ENCODE measurements at regions not wholly inside any gene's neighbourhood (a gene's known extent, or its start where the extent isn't known, plus 50 kb on each side); places are given as distances from the start of the nearest gene placed in this dataset.
"Not testable (repeated sequence)": the region's sequence is repeated elsewhere in the genome, so short reads cannot be mapped to it uniquely, and the experiment has no call there.

DNA sequence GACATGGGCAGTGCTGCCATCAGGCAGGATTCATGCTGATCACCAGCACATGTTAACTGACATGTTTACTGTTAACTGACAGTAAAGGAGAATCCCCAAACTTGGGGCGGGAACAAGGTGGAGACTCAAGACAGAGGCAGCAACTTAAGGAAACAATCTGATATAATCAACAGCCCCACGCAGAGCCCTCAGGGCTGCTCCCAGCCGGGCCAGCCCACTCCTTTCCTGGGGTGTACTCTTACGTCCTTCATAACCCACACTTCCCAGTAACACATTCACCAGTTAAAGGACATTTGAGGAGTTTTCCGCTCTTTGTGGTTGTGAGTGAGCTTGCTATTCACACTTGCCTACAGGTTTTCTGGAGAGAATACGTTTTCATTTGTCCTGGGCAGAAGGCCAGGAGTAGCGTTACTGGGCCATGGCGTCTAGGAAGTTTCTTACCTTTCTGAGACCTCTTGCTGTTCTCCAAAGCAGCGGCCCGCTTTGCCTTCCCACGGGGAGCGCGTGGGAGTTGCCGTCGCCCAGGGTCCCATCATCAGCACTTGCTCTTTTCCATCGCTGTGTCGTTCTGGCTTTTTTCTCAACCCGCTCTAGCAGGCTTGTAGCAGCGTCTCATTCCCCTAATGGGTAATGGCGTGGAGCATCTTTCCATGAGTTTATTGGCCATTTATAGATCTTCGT, 56.4 kb downstream of the FOXF2 start:
- DNase-seq (ENCODE audit: low read depth in 3 of 3, low spot score in 2 of 3): no peak

DNA sequence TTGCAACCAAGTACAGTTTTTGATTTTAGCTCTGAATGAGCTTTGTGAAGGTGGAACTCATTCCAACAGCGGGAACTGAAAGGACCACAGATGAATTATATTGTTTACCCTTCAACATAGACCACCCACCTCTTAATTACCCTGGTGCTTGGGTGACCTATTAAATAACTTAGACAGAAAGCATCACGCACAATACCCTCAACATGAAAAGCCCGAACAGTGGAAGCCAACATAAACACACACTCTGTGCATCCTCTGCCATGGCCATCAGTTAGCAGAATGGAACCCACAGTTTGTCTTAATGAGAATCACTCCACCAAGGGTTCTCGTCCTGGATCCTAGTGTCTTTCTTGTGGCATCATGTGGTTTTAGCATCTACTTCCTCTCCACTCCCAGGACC, 60.5 kb downstream of the FOXF2 start:
- DNase-seq (ENCODE audit: low read depth in 3 of 3, low spot score in 2 of 3): no peak

DNA sequence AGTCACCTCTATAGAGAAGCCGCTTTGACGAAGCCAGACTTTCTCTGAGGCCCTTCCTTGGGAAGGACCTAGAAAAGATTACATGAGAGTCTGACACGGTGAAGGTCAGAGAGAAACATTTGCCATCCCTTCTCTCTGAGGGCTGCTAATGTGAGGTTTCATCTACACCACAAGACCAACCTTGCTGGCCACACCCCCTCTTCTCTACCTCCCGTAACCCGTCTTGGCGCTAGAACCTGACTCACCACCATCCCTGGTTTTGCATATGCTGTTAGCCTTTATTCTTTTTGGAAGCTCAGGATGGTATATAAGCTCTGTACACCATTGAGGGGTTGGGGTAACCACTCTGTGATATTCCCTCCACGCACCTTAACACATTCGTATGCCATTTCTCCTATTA, 63.6 kb downstream of the FOXF2 start:
- no peak for DNase-seq (ENCODE audit: low read depth in 3 of 3, low spot score in 2 of 3)

DNA sequence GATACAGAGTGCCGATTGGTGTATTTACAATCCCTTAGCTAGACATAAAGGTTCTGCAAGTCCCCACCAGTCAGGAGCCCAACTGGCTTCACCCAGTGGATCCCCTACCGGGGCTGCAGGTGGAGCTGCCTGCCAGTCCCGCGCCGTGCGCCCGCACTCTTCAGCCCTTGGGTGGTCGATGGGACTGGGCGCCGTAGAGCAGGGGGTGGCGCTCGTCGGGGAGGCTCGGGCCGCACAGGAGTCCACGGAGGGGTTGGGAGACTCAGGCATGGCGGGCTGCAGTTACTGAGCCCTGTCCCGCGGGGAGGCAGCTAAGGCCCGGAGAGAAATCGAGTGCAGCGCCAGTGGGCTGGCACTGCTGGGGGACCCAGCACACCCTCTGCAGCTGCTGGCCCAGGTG, 67.4 kb downstream of the FOXF2 start:
- DNase-seq (ENCODE audit: low read depth in 3 of 3, low spot score in 2 of 3): not testable (repeated sequence)

DNA sequence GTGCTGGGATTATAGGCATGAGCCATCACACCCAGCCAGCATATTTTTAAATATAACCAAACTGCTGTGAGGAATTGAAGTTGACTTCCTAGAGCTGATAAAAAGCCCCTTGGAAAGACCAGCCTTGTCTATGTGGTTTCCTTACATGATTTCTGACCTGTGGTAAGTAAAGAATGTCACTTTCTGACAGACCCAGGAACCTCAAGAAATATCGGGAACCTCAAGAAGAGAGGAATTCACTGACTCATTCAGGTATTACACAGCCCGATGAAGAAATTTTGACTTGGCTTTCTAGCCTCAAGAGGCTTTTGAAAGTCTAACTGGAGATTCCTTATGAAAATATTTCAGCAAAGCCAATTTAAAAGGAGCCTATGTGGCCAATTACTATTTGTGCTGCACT, 71.8 kb downstream of the FOXF2 start:
- no peak for DNase-seq (ENCODE audit: low read depth in 3 of 3, low spot score in 2 of 3)

DNA sequence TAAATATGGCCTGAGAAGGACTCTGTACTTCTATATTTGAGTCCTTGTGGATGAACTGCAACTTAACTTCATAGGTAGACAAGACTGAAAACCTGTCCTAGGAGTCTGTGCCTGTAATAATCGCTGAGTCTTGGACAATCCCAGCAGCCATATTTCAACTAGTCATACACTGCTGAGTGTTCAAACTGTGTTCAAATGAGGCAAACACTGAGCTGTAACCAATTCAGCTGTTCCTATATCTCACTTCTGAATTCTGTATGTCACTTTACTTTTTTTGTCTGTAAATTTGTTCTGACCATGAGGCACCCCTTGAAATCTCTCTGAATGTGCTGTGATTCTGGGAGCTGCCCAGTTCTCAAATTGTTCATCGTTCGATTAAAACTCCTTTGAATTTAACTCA, 72.4 kb downstream of the FOXF2 start:
- no peak for DNase-seq (ENCODE audit: low read depth in 3 of 3, low spot score in 2 of 3)

DNA sequence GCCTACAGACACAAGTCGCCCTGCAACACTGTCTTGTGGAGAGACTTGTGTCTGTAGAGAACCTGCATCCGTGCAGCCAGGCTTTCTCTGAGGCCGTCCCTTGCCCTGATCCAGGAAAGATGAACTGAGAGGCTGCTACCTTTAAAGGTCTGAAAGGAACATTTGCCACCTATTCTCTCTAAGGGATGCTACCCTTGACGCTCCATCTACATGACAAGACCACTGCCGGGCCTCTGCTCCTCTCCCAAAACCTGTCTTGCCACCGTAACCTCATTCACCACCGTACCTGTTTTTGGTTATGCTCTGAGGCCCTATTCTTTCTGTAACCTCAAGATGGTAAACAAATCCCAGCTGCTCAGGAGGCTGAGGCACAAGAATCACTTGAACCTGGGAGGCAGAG, 73.9 kb downstream of the FOXF2 start:
- DNase-seq (ENCODE audit: low read depth in 3 of 3, low spot score in 2 of 3): no peak

DNA sequence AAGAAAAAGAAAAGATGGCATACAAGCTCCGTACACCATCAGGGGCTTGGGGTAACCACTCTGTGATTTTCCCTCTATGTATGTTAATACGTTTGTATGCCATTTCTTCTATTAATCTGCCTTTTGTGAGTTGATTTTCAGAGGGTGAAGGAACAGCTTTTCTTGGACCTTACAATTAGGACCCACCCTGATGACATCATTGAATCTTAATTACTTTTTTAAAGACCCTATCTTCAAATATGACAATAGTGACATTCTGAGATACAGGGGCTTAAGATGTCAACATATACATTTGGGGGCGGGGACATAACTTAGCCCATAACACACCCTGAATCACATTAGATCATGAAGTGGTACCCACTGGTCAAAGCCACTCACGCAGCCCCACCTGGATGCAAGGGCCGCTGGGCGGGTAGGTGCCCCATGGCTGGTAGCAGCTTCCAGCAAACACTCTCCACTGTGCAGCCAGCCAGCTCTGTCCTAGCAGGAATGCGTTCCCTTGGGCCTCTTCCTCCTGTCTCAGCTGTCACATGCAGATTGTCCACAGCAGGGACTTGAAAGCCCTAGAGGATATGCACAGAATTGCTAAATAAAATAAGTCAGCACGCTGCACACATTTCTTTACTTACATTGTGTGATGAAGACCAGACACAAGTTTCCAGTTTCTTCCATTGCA, 74.5 kb downstream of the FOXF2 start:
- no peak for DNase-seq (ENCODE audit: low read depth in 3 of 3, low spot score in 2 of 3)

DNA sequence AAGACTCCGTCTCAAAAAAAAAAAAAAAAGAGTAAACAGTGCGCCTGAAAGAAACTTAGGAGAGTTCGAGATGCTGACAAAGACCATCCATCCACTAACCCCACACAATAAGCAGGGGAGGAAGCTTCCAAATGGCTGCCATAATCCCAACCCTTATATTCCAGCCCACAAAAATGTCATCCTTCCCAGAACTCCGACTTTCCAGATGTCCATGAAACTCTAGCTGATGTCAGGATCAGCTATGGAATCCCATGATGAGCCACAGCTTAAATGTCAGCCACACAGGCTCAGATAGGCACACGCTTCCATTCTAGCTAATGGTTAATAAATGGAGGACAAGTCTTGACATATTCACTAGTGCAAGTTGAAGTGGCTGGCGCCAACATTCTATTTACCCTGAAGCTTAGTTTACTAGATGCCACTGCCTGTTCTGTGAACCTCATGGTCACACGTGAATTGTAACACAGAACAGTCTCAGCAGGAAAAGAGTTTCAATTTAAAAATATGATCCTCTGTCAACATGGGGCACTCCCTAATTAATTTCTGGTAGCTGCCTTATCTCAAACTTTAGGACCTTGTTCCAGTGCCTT, 75.5 kb downstream of the FOXF2 start:
- DNase-seq (ENCODE audit: low read depth in 3 of 3, low spot score in 2 of 3): no peak

DNA sequence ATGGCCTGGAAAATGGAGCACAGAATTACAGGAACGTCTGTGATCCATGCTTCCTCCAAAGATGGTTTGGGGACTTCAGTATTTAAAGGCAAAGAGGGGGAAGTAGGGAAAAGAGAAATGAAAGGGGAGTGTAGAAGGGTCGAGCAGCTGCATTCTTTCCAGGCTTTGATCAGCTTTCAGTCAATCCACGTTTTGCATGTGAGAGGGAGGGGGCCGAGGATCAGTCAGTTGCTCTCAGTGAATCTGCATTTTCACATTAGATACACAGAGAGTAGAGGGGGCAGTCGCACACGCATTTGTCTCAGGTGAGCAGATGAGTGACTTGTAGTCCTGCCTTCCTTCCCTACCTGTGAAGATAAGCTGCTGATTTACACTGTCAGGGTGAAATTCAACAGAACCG, 78.8 kb downstream of the FOXF2 start:
- DNase-seq (ENCODE audit: low read depth in 3 of 3, low spot score in 2 of 3): no peak

DNA sequence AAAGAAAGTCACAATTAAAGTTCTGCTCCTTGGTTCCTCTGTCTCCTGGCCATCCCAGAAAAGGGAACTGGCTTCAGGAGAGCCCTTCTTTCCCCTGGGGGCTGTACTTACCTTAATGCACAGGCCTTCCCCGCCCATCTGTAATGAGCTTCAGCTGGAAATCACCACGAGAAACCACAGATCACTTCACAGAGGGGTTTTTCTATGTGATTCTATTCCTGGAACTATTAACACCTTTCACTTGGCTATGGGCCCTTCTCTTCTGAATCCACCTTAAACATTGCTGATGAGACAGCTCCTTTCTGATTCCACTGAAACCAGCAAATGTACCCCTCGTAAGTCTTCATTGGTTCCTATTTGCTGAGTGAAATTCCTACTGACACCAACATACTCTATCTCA, 80.7 kb downstream of the FOXF2 start:
- no peak for DNase-seq (ENCODE audit: low read depth in 3 of 3, low spot score in 2 of 3)

DNA sequence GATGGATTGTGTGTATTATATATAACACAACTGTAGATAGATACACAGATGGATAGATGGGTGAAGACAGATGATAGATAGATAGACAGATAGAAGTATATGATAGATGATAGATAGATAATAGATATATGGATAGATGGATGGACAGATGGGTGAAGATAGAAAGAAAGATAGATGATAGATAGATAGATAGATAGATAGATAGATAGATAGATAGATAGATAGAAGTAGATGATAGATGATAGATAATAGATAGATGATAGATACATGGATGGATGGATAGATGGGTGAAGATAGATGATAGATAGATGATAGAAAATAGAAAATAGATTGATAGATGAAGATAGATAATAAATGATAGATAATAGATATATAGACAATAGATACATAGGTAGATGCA, 83.3 kb downstream of the FOXF2 start:
- DNase-seq (ENCODE audit: low read depth in 3 of 3, low spot score in 2 of 3): no peak

DNA sequence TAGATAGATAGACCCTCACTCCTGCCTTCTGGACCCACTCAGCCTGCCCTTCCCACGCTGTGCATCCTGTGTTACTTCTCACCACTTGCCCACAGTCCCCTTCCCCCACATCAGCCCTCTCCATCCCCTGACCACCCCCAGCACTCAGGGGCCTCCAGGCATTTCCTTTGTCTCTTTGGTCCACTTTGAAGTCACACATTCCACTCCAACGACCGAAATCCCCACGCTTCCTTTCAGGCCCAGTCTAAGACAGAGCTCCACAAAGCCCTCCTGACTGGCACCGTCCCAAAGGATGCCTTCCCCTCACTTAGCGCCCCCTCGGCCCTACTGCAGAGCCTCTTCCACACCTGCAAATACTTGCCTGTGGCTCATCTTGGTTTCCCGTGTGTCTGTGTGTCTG, 83.8 kb downstream of the FOXF2 start:
- DNase-seq (ENCODE audit: low read depth in 3 of 3, low spot score in 2 of 3): no peak

DNA sequence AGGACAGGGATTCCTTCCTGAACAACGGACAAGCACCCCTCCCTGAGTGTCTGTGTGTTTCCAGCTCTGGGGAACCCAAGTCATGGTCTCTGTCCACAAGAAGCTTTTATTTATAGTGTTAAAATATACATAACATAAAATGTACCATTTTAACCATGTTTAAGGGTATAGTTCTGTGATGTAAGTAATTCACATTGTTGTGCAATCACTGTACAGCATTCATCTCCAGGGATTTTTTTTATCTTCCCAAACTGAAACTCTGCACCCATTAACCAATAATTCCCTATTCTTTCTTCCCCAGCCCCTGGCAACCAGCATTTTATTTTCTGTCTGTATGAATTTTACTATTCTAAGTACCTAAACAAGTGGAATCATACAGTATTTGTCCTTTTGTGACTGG, 84.2 kb downstream of the FOXF2 start:
- DNase-seq (ENCODE audit: low read depth in 3 of 3, low spot score in 2 of 3): no peak

DNA sequence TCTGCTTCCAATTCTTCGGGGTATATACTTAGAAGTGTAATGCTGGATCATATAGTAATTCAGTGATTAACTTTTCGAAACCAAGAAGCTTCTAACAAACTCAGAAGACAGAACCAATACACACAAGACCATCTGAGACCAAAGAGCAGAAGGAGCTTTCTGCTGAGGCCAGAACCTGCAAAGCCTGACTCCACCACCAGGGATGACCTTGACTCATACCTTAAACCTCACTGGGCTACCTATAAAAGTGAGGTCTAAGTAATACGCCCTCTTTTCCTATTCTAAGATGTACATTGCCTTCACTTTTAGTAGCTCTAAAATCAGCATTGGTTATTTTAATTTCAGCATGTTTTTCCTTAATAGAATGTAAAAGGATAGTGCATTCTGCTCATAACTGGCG, 84.8 kb downstream of the FOXF2 start:
- no peak for DNase-seq (ENCODE audit: low read depth in 3 of 3, low spot score in 2 of 3)

DNA sequence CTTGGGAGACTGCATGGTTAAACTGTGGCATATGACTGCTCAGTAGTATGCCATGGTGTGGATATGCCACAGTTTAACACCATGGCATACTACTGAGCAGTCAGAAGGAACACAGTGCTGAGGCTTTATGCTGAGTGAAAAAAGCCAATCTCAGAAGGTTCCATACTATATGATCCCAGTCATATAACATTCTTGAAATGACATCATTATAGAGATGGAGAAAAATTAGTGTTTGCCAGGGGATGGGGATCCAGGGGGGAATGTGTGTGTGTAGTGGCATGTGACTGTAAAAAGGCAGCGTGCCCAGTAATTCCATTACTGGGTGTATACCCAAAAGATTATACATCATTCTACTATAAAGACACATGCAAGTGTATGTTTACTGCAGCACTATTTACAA, 85.8 kb downstream of the FOXF2 start:
- no peak for DNase-seq (ENCODE audit: low read depth in 3 of 3, low spot score in 2 of 3)

DNA sequence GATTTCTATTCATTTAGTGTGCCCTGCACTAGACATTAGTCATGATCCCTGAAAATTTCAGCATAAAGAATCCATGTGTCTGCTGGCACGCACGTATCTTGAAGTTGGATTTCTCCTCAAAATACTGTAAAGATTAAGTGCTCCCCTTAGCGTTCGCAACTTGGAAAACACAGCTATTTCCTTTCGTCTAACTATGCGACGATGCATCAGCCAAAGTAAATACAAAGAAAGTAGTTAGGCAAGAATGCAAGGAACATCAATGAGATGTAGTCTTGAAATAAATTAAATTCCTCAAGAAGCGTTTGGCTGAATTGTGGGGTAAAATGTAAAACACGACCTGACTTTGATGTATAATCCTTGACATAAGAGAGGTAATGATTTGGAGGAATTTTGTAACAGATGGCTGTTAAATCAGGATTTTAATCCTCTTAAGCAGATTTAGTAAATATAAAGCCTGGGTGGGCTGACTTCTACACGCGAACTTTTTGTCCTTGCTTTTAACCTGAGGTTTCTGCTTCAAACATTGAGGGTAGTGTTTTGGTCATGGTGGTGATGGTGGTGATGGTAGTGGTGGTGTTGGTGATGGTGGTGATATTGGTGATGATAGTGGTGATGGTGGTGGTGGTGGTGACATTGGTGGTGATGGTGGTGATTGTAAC, 88.2 kb downstream of the FOXF2 start:
- DNase-seq (ENCODE audit: low read depth in 3 of 3, low spot score in 2 of 3): no peak

DNA sequence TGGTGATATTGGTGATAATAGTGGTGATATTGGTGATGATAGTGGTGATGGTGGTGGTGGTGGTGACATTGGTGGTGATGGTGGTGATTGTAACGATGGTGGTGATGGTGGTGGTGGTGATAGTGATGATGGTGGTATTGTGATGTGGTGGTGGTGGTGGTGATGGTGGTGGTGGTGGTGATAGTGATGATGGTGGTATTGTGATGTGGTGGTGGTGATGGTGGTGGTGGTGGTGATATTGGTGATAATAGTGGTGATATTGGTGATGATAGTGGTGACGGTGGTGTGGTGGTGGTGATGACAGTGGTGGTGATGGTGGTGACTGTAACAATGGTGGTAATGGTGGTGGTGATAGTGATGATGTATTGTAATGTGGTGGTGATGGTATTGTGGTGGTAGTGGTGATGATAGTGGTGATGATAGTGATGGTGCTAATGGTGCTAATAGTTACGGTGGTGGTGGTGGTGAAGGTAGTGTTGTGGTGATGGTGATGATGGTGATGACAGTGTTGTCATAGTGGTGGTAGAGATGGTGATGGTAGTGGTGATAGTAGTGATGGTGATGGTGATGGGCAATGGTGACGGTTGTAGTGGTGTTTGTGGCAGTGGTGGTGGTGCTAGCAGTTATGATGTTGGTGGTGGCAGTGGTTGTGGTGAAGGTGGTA, 88.9 kb downstream of the FOXF2 start:
- DNase-seq (ENCODE audit: low read depth in 3 of 3, low spot score in 2 of 3): not testable (repeated sequence)

DNA sequence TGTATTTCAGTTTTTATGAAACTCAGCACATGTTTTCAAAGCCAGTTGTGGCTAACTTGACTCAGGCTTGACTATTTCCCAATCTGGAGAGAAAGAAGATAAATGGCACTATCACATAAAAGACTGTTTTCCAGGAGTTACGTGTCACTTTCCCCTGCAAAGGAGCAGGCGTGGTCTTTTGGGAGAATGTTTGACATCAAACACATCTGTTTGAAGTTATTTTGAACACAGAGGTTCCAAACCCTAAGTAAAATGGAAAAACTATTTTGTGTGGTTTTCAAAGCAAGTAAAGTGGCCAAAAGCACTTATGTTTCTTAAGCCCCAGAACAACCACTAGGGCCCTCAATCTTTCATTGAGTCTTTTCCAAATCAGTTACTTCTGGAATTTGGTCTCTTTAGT, 89.7 kb downstream of the FOXF2 start:
- no peak for DNase-seq (ENCODE audit: low read depth in 3 of 3, low spot score in 2 of 3)

DNA sequence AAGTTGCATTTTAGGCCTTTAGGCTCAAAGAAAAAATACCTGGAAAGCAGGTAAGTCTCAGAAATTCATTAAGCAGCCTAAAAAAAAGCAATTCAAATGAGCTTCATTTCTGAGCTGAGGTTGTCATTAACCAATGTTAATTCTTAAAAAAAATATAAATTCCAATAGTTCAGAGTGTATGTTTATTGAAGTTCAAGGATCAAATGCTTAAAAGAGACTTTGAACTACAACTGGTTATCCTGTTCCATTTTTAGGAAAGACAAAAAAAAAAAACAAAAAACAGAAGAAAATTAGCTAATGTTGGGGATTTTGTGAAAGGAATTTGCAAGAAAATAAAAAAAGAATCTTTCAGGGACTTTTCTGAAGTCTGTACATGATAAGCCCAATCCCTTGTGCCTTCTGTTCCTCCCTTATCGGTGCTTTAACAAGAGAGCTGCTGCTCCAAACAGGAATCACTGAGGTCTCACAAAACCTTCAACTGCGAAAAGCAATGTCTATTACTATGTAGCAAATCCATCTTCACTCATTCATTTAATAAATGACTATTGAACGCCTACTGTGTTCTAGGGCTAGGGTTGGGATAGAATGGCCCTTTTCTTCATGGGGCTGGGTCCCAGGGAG, 90.3 kb downstream of the FOXF2 start:
- no peak for DNase-seq (ENCODE audit: low read depth in 3 of 3, low spot score in 2 of 3)

DNA sequence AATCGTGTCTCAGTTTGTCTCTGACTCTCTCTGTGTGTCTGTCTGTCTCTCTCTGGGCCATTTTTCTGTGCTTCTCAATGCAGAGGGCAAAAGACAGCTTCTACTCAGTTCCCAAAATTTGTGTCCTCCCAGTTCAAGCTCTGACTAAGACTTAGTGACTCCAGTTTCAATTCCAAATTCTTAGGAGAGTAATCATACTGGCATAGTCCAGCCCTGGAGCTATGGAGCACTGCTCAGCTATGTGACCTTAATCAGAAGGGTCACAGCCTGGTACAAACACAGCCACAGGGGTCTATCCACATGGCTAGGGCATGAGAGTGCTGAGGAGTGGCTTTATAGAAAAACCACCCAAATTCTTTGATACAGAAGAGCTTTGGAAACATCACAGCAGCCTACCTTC, 91.9 kb downstream of the FOXF2 start:
- DNase-seq (ENCODE audit: low read depth in 3 of 3, low spot score in 2 of 3): no peak

Data from right renal cortex interstitium (tissue), 3 donors.